ENCODE measurements at regions not wholly inside any gene's neighbourhood (a gene's known extent, or its start where the extent isn't known, plus 50 kb on each side); places are given as distances from the start of the nearest gene placed in this dataset.

- no peak for DNase-seq (ENCODE audit: low spot score)
Measured at GRCh38 chr6:159099961-159100360, 55.2 kb upstream of the TAGAP start.

GRCh38 chr6:159099276-159099675 is 54.5 kb upstream of the TAGAP start:
- DNase-seq (ENCODE audit: low spot score) = no peak

GRCh38 chr6:159098636-159099106 is 53.9 kb upstream of the TAGAP start:
- no peak for DNase-seq (ENCODE audit: low spot score)

- no peak for DNase-seq (ENCODE audit: low spot score)
Measured at GRCh38 chr6:159097256-159097655, 52.5 kb upstream of the TAGAP start.

- no peak for DNase-seq (ENCODE audit: low spot score)
Measured at GRCh38 chr6:159095616-159096015, 50.8 kb upstream of the TAGAP start.

GRCh38 chr6:159094444-159095252 is 49.9 kb upstream of the TAGAP start:
- DNase-seq (ENCODE audit: low spot score) = no peak

Measured in HT-29 (cell line).